MM.1S (cell line): ENCODE measurements at regions not wholly inside any gene's neighbourhood (a gene's known extent, or its start where the extent isn't known, plus 50 kb on each side); places are given as distances from the start of the nearest gene placed in this dataset.

Experiments used
- CTCF ChIP-seq: fragments of 300-600 bp; sonication (generic); IDR thresholded peaks from 2 replicates; pipeline ENCODE4 v1.5.1; 2016; ENCODE audit warnings: antibody characterized with exemption, low read length, mixed read lengths
- EZH2 ChIP-seq: fragments of 300-600 bp; sonication (generic); optimal IDR thresholded peaks from 2 replicates; pipeline ENCODE3; 2017; ENCODE audit warnings: low read depth, mild to moderate bottlenecking, antibody characterized with exemption, low read length, mixed read lengths
- EZH2phosphoT487 ChIP-seq: fragments of 300-600 bp; sonication (generic); IDR thresholded peaks from 2 replicates; pipeline ENCODE4 v1.6.1; 2018; ENCODE audit warnings: antibody characterized with exemption, low read length

DNA sequence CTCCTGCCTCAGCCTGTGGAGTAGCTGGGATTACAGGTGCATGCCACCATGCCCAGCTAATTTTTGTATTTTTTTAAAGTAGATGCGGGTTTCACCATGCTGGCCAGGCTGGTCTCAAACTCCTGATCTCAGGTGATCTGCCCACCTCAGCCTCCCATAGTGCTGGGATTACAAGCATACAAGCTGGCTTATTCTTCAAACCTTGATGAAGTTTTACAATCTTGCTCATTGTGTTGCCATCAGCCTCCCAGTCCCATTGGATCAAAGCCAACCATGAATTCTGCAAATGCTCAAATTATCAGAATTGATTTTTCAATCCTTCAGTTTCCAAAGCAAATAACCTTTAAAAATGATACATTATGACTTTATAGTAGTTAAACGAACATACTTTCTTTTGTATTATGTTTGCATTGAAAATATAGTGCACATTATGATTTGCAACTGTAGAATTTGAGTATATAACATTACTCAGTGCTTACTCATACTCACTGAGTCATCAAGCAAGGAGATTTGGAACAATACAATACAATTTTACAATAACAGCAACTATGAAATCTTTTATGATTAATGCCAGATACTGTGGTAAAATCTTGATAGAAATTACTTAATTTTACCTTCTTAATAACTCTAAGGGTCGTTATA lies 1491.9 kb upstream of the CELF4 start:
- TF ChIP-seq EZH2, result no peak
- no peak for TF ChIP-seq CTCF
- no peak for TF ChIP-seq EZH2phosphoT487
